ENCODE measurements at regions not wholly inside any gene's neighbourhood (a gene's known extent, or its start where the extent isn't known, plus 50 kb on each side); places are given as distances from the start of the nearest gene placed in this dataset.

- TF ChIP-seq CTCF (conservative IDR thresholded peaks at IDR 0.05; ENCODE audit: control insufficient read depth, insufficient read depth, low read depth, low read length): no peak
- DNase-seq (ENCODE audit: low read depth): peak; percentile 73
- no peak overlapping the region for H3K4me3 ChIP-seq (ENCODE audit: control insufficient read depth, low read depth, low read length)
These were observed 190.3 kb upstream of the TAB2 start for GRCh38 chr6:149127212-149127611.

- no peak overlapping the region for H3K4me3 ChIP-seq (ENCODE audit: control insufficient read depth, low read depth, low read length)
- no peak for DNase-seq (ENCODE audit: low read depth)
- no peak for TF ChIP-seq CTCF (conservative IDR thresholded peaks at IDR 0.05; ENCODE audit: control insufficient read depth, insufficient read depth, low read depth, low read length)
These were observed 188.9 kb upstream of the TAB2 start for GRCh38 chr6:149128489-149129145.

GRCh38 chr6:149129371-149130077, 188.0 kb upstream of the TAB2 start:
- peak; percentile 90 for DNase-seq (ENCODE audit: low read depth)
- no peak for TF ChIP-seq CTCF (conservative IDR thresholded peaks at IDR 0.05; ENCODE audit: control insufficient read depth, insufficient read depth, low read depth, low read length)
- no peak overlapping the region for H3K4me3 ChIP-seq (ENCODE audit: control insufficient read depth, low read depth, low read length)

GRCh38 chr6:149130090-149130489, 187.4 kb upstream of the TAB2 start:
- peak; percentile 9 for DNase-seq (ENCODE audit: low read depth)
- H3K4me3 ChIP-seq (ENCODE audit: control insufficient read depth, low read depth, low read length): no peak overlapping the region
- TF ChIP-seq CTCF (conservative IDR thresholded peaks at IDR 0.05; ENCODE audit: control insufficient read depth, insufficient read depth, low read depth, low read length): no peak

GRCh38 chr6:149130508-149130907, 187.0 kb upstream of the TAB2 start:
- no peak for DNase-seq (ENCODE audit: low read depth)
- no peak for TF ChIP-seq CTCF (conservative IDR thresholded peaks at IDR 0.05; ENCODE audit: control insufficient read depth, insufficient read depth, low read depth, low read length)

GRCh38 chr6:149131891-149132290, 185.6 kb upstream of the TAB2 start:
- H3K4me3 ChIP-seq (ENCODE audit: control insufficient read depth, low read depth, low read length): no peak overlapping the region
- no peak for TF ChIP-seq CTCF (conservative IDR thresholded peaks at IDR 0.05; ENCODE audit: control insufficient read depth, insufficient read depth, low read depth, low read length)
- no peak for DNase-seq (ENCODE audit: low read depth)

More at GRCh38 chr6:149130508-149130907, 187.0 kb upstream of the TAB2 start:
- no peak overlapping the region for H3K4me3 ChIP-seq (ENCODE audit: control insufficient read depth, low read depth, low read length)
